ENCODE measurements at regions not wholly inside any gene's neighbourhood (a gene's known extent, or its start where the extent isn't known, plus 50 kb on each side); places are given as distances from the start of the nearest gene placed in this dataset.
A peak's percentile ranks its signal among the peaks of the same experiment; 100 is the strongest.
"Not testable (repeated sequence)": the region's sequence is repeated elsewhere in the genome, so short reads cannot be mapped to it uniquely, and the experiment has no call there.

DNA sequence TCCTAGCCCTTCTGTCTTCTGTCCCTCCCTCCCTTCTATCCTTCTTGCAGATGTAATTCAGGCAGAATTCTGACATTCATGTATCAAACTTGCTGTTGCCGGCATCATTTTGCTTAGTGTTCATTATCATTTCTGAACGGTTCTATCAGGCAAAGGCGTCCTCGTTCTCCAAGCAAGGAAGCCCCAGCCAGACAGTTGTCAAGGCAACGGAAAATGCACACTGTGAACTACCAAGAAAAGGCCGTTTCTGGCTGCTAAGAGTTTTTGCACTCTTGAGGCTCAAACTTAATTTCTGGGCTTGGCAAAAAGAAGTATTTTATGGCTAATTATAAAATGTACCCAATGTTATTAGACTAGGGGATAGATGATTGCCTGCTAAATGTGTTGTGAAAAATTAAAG is 164.7 kb upstream of the KCNJ15 start:
- DNase-seq (ENCODE audit: low read depth in 4 of 4, low spot score in 2 of 4) = no peak

DNA sequence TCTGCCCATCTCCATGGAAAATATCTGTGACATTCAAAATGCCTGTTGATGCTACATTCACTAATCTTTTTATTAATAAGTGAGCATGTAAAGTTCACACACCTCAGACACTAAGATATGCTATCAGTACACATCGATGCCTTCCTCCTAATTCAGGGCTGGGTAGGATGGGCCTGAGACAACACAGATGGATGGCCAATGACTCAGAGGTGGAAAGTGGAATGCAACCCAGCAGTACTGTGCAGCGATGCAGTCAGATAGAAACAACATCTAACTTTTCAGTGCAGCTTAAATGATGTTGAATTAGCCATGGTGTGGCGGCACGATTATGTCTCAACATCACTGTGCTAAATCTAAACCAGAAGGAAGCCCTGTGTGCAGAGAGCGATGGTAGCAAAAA is 161.6 kb upstream of the KCNJ15 start:
- DNase-seq (ENCODE audit: low read depth in 4 of 4, low spot score in 2 of 4) = no peak

DNA sequence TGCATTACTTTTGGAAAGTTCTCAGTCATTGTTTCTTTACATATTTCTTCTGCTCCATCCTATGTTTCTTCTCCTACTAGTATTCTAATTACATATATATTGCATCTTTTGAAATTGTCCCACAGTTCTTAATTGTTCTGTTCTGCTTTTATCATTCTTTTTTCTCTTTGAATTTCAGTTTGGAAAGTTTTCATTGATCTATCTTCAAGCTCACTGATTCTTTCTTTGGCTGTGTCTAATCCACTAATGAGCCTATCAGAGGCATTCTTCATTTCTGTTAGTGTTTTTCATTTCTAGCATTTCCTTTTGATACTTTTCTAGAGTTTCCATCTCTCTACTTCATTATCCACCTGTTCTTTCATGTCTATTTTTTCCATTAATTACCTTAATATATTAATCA is 159.0 kb upstream of the KCNJ15 start:
- DNase-seq (ENCODE audit: low read depth in 4 of 4, low spot score in 2 of 4) = no peak

- DNase-seq (ENCODE audit: low read depth in 4 of 4, low spot score in 2 of 4) = no peak
Measured at GRCh38 chr21:38112219-38112789, 144.5 kb upstream of the KCNJ15 start.

GRCh38 chr21:38114717-38115333 is 142.0 kb upstream of the KCNJ15 start:
- DNase-seq (ENCODE audit: low read depth in 4 of 4, low spot score in 2 of 4) = no peak

GRCh38 chr21:38115870-38116269 is 140.9 kb upstream of the KCNJ15 start:
- DNase-seq (ENCODE audit: low read depth in 4 of 4, low spot score in 2 of 4) = no peak

DNA sequence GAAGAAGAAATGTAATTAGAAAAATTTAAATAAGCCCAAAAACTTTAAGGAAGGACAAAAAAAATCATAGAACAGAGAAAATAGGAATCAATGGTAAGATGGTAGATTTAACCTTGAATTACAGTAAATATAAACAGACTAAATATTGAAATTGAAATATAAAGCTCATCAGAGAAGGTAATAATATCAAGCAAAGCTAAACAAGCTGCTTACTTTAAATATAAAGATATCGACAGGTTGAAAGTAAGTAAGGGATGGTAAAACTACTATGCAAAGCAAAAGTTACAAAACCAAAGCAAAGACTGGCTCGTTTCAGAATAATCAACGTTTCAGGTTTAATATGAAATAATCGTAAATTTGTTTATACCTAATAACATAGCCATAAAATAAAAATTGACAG is 137.0 kb upstream of the KCNJ15 start:
- no peak for DNase-seq (ENCODE audit: low read depth in 4 of 4, low spot score in 2 of 4)

- DNase-seq (ENCODE audit: low read depth in 4 of 4, low spot score in 2 of 4) = not testable (repeated sequence)
Measured at GRCh38 chr21:38120679-38120983, 136.2 kb upstream of the KCNJ15 start.

- DNase-seq (ENCODE audit: low read depth in 4 of 4, low spot score in 2 of 4) = no peak
Measured at GRCh38 chr21:38120984-38121855, 135.6 kb upstream of the KCNJ15 start.

DNA sequence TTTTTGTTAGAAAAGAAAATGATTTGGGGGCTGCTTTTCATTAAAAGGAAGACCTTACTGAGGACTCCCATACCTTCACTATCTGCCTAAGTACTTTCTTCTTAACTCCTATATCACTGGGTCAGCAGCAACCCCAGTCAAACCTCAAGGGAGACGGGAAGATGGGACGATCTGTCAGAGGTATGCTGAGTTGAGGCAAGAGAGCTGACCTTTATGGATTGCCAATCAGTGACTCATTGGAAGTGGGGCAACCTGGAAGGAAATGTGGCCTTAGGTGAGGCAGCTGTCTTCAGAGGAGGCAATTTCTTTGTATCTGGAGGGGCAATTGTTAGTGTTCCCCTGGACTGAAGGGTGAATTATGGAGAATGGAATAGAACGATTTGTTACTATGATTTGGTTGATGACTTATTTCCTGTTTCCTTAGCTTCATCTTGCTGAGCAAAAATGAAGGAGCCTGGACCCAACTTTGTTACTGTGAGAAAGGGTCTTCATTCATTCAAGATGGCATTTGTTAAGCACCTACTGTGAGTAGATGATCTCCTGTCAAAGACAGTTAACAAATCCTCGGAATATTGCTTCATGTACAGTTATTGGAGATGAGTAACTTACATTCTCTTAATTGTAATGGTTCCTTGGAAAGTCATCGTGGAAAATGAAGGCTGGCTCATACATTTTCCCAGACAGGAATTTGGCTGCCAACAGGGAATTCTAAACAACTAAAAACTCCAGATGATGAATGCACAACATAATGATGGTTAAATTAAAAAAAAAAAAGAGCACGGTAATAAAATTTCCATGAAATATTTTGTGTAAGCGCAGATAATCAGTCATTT is 134.7 kb upstream of the KCNJ15 start:
- no peak for DNase-seq (ENCODE audit: low read depth in 4 of 4, low spot score in 2 of 4)

- DNase-seq (ENCODE audit: low read depth in 4 of 4, low spot score in 2 of 4) = no peak
Measured at GRCh38 chr21:38123626-38124025, 133.2 kb upstream of the KCNJ15 start.

- DNase-seq (ENCODE audit: low read depth in 4 of 4, low spot score in 2 of 4) = peak in 3 of 4 donors; percentile 18 to 51 (median 32)
Measured at GRCh38 chr21:38126666-38127303, 130.0 kb upstream of the KCNJ15 start.

DNA sequence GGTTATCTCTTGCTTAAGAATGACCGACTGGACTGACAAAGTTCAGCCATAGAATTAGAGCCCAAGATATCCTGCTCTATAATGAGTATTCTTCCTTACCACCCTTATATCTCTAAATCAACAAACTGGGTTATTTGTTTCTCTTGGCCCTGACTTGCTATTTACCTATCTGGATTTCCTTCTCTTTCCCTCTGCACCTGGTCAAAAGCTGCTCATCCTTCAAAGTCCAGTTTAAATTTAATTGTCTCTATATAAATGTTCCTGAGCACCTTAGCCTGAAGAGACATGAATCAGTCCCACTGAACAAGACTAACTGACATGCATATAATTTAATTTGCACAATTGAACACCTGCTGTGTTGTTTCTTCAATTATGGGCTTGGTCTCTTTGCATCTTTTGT is 127.1 kb upstream of the KCNJ15 start:
- no peak for DNase-seq (ENCODE audit: low read depth in 4 of 4, low spot score in 2 of 4)

GRCh38 chr21:38133240-38133639 is 123.6 kb upstream of the KCNJ15 start:
- DNase-seq (ENCODE audit: low read depth in 4 of 4, low spot score in 2 of 4) = no peak

- no peak for DNase-seq (ENCODE audit: low read depth in 4 of 4, low spot score in 2 of 4)
Measured at GRCh38 chr21:38134084-38134873, 122.5 kb upstream of the KCNJ15 start.

- DNase-seq (ENCODE audit: low read depth in 4 of 4, low spot score in 2 of 4) = no peak
Measured at GRCh38 chr21:38136201-38136600, 120.6 kb upstream of the KCNJ15 start.

DNA sequence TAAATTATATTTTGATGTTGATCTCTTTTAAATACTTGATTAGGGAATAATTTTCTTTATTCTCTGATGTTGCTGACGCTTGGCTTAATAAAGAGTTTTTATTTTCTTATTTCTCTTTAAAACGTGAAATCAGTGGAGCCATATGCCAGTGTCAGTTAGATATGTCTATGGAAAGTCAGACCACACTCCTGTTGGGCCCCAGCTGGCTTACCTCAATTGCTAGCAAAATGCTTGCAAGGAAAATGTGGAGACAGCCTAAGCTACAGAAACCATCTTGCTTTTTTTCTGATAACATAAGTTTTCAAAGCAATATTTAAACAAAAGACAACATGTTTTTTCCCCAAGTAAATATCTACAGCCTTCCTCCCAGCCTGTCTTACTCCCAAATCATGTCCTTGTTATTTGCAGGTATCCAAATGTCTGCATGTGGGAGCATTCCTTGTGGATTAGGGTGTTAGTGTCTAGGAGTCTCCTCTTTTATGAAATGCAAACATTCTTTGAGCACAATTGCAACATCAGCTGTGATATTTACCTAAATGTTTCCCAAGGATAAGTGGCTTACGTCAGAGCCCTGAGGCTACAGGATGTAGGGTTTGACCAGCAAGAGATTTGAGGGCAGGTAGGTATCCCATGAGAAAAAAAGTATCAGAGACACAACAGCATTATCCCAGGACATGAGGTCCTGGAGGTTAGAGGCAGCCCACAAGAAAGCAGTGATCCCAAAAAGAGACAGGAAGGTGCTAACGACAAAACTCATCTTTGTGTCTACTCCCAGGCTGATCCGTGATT is 117.2 kb upstream of the KCNJ15 start:
- DNase-seq (ENCODE audit: low read depth in 4 of 4, low spot score in 2 of 4) = no peak

GRCh38 chr21:38140207-38140903 is 116.4 kb upstream of the KCNJ15 start:
- DNase-seq (ENCODE audit: low read depth in 4 of 4, low spot score in 2 of 4) = no peak

DNA sequence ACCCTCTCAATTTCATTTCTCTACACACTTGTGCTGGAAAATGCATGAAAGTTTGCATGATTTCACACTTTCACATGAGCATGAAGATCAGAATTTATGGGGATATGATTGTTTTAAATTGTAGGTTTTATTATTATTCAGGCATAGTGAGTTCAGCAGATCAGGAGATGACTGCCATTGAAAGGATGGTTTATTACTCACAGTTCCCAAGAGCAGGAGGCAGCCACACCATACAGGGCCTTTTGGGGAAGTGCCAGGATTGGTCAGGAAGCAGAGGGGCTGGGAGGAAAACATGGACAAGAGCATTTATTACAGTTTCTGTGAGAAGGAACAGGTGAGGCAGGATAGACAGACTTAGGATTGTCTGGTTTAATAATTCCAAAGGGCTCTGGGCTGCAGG is 114.6 kb upstream of the KCNJ15 start:
- no peak for DNase-seq (ENCODE audit: low read depth in 4 of 4, low spot score in 2 of 4)

Measured in left renal cortex interstitium (tissue), 4 donors.